ENCODE measurements at regions not wholly inside any gene's neighbourhood (a gene's known extent, or its start where the extent isn't known, plus 50 kb on each side); places are given as distances from the start of the nearest gene placed in this dataset.

- WGBS, 3 donors = 90 to 93% (median 90%) methylated on average over 10 of the region's 10 CpGs
- Histone ChIP-seq H3K4me1 (ENCODE audit: insufficient read depth) (no peaks in the 10 kb centered on the region), H3K36me3 (no peaks in the 10 kb centered on the region), H3K9me3 (no peaks in the 10 kb centered on the region), H3K4me3 (no peak overlapping the region), H3K27ac (no peak overlapping the region), H3K27me3 (no peaks in the 10 kb centered on the region)
- no peak for TF ChIP-seq POLR2A (IDR thresholded peaks at IDR 0.05)
- TF ChIP-seq CTCF (IDR thresholded peaks at IDR 0.05) = no peak
- no peak for TF ChIP-seq EP300 (IDR thresholded peaks at IDR 0.05)
- intact Hi-C loops (cut with DNase I) = no loop called here
- DNase-seq = no peak
These were observed 244.3 kb downstream of the NR2F2 start for GRCh38 chr15:96574782-96575181.

- Histone ChIP-seq H3K4me3 (no peak overlapping the region), H3K27ac (no peak overlapping the region), H3K4me1 (ENCODE audit: insufficient read depth) (no peaks in the 10 kb centered on the region), H3K27me3 (no peaks in the 10 kb centered on the region), H3K9me3 (no peaks in the 10 kb centered on the region), H3K36me3 (no peaks in the 10 kb centered on the region)
- intact Hi-C loops (cut with DNase I) = no loop called here
- DNase-seq = no peak
- TF ChIP-seq EP300 (IDR thresholded peaks at IDR 0.05) (no peak), POLR2A (IDR thresholded peaks at IDR 0.05) (no peak), CTCF (IDR thresholded peaks at IDR 0.05) (no peak)
- WGBS, 3 donors = 68 to 74% (median 71%) methylated on average over 6 of the region's 6 CpGs
These were observed 246.1 kb downstream of the NR2F2 start for GRCh38 chr15:96576596-96576995.

- no peak overlapping the region for H3K27ac ChIP-seq
- no peaks in the 10 kb centered on the region for H3K4me1 ChIP-seq (ENCODE audit: insufficient read depth)
- H3K4me3 ChIP-seq = no peak overlapping the region
- no peaks in the 10 kb centered on the region for H3K27me3 ChIP-seq
- intact Hi-C loops (cut with DNase I) = no loop called here
- 82 to 84% (median 83%) methylated on average over 5 of the region's 5 CpGs for WGBS, 3 donors
- TF ChIP-seq POLR2A (IDR thresholded peaks at IDR 0.05) (no peak), EP300 (IDR thresholded peaks at IDR 0.05) (no peak), CTCF (IDR thresholded peaks at IDR 0.05) (no peak)
- no peak for DNase-seq
- H3K36me3 ChIP-seq = no peaks in the 10 kb centered on the region
- H3K9me3 ChIP-seq = no peaks in the 10 kb centered on the region
These were observed 247.9 kb downstream of the NR2F2 start for GRCh38 chr15:96578393-96578792.

- H3K4me3 ChIP-seq = no peak overlapping the region
- H3K36me3 ChIP-seq = no peaks in the 10 kb centered on the region
- H3K9me3 ChIP-seq = no peaks in the 10 kb centered on the region
- intact Hi-C loops (cut with DNase I) = no loop called here
- 93 to 95% (median 94%) methylated on average over 11 of the region's 11 CpGs for WGBS, 3 donors
- no peaks in the 10 kb centered on the region for H3K27me3 ChIP-seq
- DNase-seq = no peak
- TF ChIP-seq CTCF (IDR thresholded peaks at IDR 0.05) (no peak), EP300 (IDR thresholded peaks at IDR 0.05) (no peak), POLR2A (IDR thresholded peaks at IDR 0.05) (no peak)
- H3K27ac ChIP-seq = no peak overlapping the region
- H3K4me1 ChIP-seq (ENCODE audit: insufficient read depth) = no peaks in the 10 kb centered on the region
These were observed 250.9 kb downstream of the NR2F2 start for GRCh38 chr15:96581371-96581770.

GRCh38 chr15:96582473-96582872 is 252.0 kb downstream of the NR2F2 start:
- H3K27ac ChIP-seq = no peak overlapping the region
- TF ChIP-seq CTCF (IDR thresholded peaks at IDR 0.05) (no peak), POLR2A (IDR thresholded peaks at IDR 0.05) (no peak), EP300 (IDR thresholded peaks at IDR 0.05) (no peak)
- intact Hi-C loops (cut with DNase I) = no loop called here
- no peaks in the 10 kb centered on the region for H3K27me3 ChIP-seq
- 88 to 92% (median 91%) methylated on average over 11 of the region's 11 CpGs for WGBS, 3 donors
- H3K9me3 ChIP-seq = no peaks in the 10 kb centered on the region
- H3K4me1 ChIP-seq (ENCODE audit: insufficient read depth) = no peaks in the 10 kb centered on the region
- no peak overlapping the region for H3K4me3 ChIP-seq
- H3K36me3 ChIP-seq = no peaks in the 10 kb centered on the region
- DNase-seq = no peak

Measured in ovary (tissue), 7 donors.